Endodermal cell (in vitro differentiated cells): ENCODE measurements at regions not wholly inside any gene's neighbourhood (a gene's known extent, or its start where the extent isn't known, plus 50 kb on each side); places are given as distances from the start of the nearest gene placed in this dataset.

Experiments
- DNase-seq: peaks from one replicate; pipeline ENCODE4 v3.0.0-alpha.2; 2017
- H3K27ac ChIP-seq: 2 replicates; pipeline ENCODE4 v1.5.1; 2013; ENCODE audit warnings: mild to moderate bottlenecking, low read depth, low read length, moderate library complexity
- H3K27me3 ChIP-seq: 2 replicates; pipeline ENCODE4 v1.6.1; 2013; ENCODE audit warnings: mild to moderate bottlenecking, low read length, moderate library complexity; ENCODE audit not compliant: insufficient read depth, control insufficient read depth, poor library complexity, severe bottlenecking
- H3K36me3 ChIP-seq: 2 replicates; pipeline ENCODE4 v1.7.0; 2013; ENCODE audit warnings: mild to moderate bottlenecking, low read length, moderate library complexity; ENCODE audit not compliant: control insufficient read depth, insufficient read depth
- H3K4me1 ChIP-seq: one replicate; pipeline ENCODE4 v1.7.0; 2013; ENCODE audit warnings: low read length; ENCODE audit not compliant: control insufficient read depth, insufficient read depth
- H3K4me3 ChIP-seq: 2 replicates; pipeline ENCODE4 v1.5.1; 2013; ENCODE audit warnings: mild to moderate bottlenecking, low read length, moderate library complexity
- H3K9ac ChIP-seq: 2 replicates; pipeline ENCODE4 v1.6.1; 2013; ENCODE audit warnings: mild to moderate bottlenecking, low read length, moderate library complexity; ENCODE audit not compliant: poor library complexity, severe bottlenecking; ENCODE audit errors: extremely low read depth
- H3K9me3 ChIP-seq: 2 replicates; pipeline ENCODE4 v1.6.1; 2013; ENCODE audit warnings: mild to moderate bottlenecking, low read length, moderate library complexity; ENCODE audit not compliant: control insufficient read depth
- H3K27ac Mint-ChIP-seq: 2 replicates; pipeline ENCODE4 v1.8.0; 2020; ENCODE audit warnings: mixed read lengths
- H3K27me3 Mint-ChIP-seq: 2 replicates; pipeline ENCODE4 v1.8.0; 2021; ENCODE audit warnings: mild to moderate bottlenecking, mixed read lengths; ENCODE audit not compliant: insufficient read depth
- H3K36me3 Mint-ChIP-seq: 2 replicates; pipeline ENCODE4 v1.8.0; 2020; ENCODE audit warnings: low read depth, mixed read lengths
- H3K4me1 Mint-ChIP-seq: 2 replicates; pipeline ENCODE4 v1.8.0; 2020; ENCODE audit warnings: mixed read lengths
- H3K4me3 Mint-ChIP-seq: 2 replicates; pipeline ENCODE4 v1.8.0; 2020; ENCODE audit warnings: mild to moderate bottlenecking, moderate library complexity, mixed read lengths
- H3K9me3 Mint-ChIP-seq: 2 replicates; pipeline ENCODE4 v1.8.0; 2020; ENCODE audit warnings: mild to moderate bottlenecking, mixed read lengths
- CTCF ChIP-seq: fragments of 200-600 bp; sonication (generic); conservative IDR thresholded peaks from 2 replicates; pipeline ENCODE4 v1.5.0; 2021; ENCODE audit warnings: antibody characterized with exemption, mild to moderate bottlenecking
- WGBS, 2 experiments: methylation state at CpG; one replicate each; pipeline versions ENCODE4 v1.1.5 to v1.1.7; 2013; ENCODE audit warnings: missing lambda C conversion rate in 2 of 2, mixed read lengths in 1 of 2; ENCODE audit not compliant: insufficient coverage in 1 of 2, insufficient read length in 1 of 2; 5-methylcytosine and 5-hydroxymethylcytosine counted together

- Histone ChIP-seq H3K27ac (no peak overlapping the region), H3K36me3 (no peaks in the 10 kb centered on the region), H3K27me3 (no peaks in the 10 kb centered on the region), H3K4me3 (no peak overlapping the region), H3K9me3 (no peaks in the 10 kb centered on the region), H3K9ac (no peak overlapping the region), H3K4me1 (peaks cover 4% of the 10 kb centered on the region)
- no peaks in the 10 kb centered on the region for H3K36me3 Mint-ChIP-seq
- no peaks in the 10 kb centered on the region for H3K27me3 Mint-ChIP-seq
- no peaks in the 10 kb centered on the region for H3K9me3 Mint-ChIP-seq
- DNase-seq: no peak
- H3K27ac Mint-ChIP-seq: no peak overlapping the region
- H3K4me3 Mint-ChIP-seq: no peak overlapping the region
- H3K4me1 Mint-ChIP-seq: peaks cover 48% of the 10 kb centered on the region
- TF ChIP-seq CTCF: no peak
- 81 to 100% methylated on average over 1 to 10 of the region's 10 CpGs for WGBS, 2 experiments
Measured at GRCh38 chr5:116862632-116863455, 288.2 kb upstream of the SEMA6A start.

GRCh38 chr5:116861666-116862065 lies 287.0 kb upstream of the SEMA6A start:
- H3K27me3 Mint-ChIP-seq: no peaks in the 10 kb centered on the region
- no peaks in the 10 kb centered on the region for H3K36me3 Mint-ChIP-seq
- Histone ChIP-seq H3K4me1 (peaks cover 4% of the 10 kb centered on the region), H3K27ac (no peak overlapping the region), H3K27me3 (no peaks in the 10 kb centered on the region), H3K36me3 (no peaks in the 10 kb centered on the region), H3K9ac (no peak overlapping the region), H3K4me3 (no peak overlapping the region), H3K9me3 (no peaks in the 10 kb centered on the region)
- TF ChIP-seq CTCF: no peak
- H3K4me3 Mint-ChIP-seq: no peak overlapping the region
- no peak overlapping the region for H3K27ac Mint-ChIP-seq
- no peak for DNase-seq
- WGBS, 2 experiments: 83 to 88% methylated on average over 2 of the region's 2 CpGs
- peaks cover 48% of the 10 kb centered on the region for H3K4me1 Mint-ChIP-seq
- no peaks in the 10 kb centered on the region for H3K9me3 Mint-ChIP-seq

- Histone ChIP-seq H3K36me3 (no peaks in the 10 kb centered on the region), H3K27ac (no peak overlapping the region), H3K27me3 (no peaks in the 10 kb centered on the region), H3K9ac (no peak overlapping the region), H3K4me3 (no peak overlapping the region), H3K4me1 (peaks cover 4% of the 10 kb centered on the region), H3K9me3 (no peaks in the 10 kb centered on the region)
- Mint-ChIP-seq H3K27me3 (no peaks in the 10 kb centered on the region), H3K9me3 (no peaks in the 10 kb centered on the region), H3K4me1 (peaks cover 47% of the 10 kb centered on the region), H3K4me3 (no peak overlapping the region), H3K27ac (no peak overlapping the region), H3K36me3 (no peaks in the 10 kb centered on the region)
- WGBS, 2 experiments: 93 to 97% methylated on average over 3 of the region's 3 CpGs
- DNase-seq: no peak
- no peak for TF ChIP-seq CTCF
Measured at GRCh38 chr5:116861097-116861496, 286.5 kb upstream of the SEMA6A start.
